WI38 (cell line): ENCODE measurements at regions not wholly inside any gene's neighbourhood (a gene's known extent, or its start where the extent isn't known, plus 50 kb on each side); places are given as distances from the start of the nearest gene placed in this dataset.

Experiments
- H3K4me3 ChIP-seq: 2 replicates; pipeline ENCODE4 v1.5.1; 2011; ENCODE audit warnings: low read depth, mild to moderate bottlenecking, control low read depth, low read length
- TF ChIP-seq, protein P1 (sequence below): IDR thresholded peaks from 2 replicates; pipeline ENCODE4 v1.5.1; 2012; ENCODE audit warnings: low read depth, mild to moderate bottlenecking, control low read depth, low read length

DNA sequence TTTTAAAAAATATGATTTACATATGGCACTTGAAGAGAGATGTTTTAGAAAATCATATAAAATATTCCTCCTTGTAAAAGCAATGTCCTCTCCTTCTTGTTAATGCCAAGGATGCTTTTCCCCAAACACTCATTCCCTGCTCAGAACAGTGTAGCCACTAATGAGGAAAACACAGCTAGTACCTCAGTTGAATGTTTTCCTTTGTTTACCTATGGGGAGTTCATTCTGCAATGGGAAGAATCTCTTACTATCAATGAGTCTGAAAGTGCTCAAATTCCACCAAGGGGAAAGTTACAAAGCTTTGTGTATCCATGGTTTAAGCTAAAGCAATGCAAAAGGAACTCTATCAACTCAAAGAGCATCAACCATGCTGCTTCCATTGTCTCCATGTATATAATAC is 221.9 kb upstream of the ADGRL2 start:
- TF ChIP-seq, protein P1, sequence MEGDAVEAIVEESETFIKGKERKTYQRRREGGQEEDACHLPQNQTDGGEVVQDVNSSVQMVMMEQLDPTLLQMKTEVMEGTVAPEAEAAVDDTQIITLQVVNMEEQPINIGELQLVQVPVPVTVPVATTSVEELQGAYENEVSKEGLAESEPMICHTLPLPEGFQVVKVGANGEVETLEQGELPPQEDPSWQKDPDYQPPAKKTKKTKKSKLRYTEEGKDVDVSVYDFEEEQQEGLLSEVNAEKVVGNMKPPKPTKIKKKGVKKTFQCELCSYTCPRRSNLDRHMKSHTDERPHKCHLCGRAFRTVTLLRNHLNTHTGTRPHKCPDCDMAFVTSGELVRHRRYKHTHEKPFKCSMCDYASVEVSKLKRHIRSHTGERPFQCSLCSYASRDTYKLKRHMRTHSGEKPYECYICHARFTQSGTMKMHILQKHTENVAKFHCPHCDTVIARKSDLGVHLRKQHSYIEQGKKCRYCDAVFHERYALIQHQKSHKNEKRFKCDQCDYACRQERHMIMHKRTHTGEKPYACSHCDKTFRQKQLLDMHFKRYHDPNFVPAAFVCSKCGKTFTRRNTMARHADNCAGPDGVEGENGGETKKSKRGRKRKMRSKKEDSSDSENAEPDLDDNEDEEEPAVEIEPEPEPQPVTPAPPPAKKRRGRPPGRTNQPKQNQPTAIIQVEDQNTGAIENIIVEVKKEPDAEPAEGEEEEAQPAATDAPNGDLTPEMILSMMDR = no peak

DNA sequence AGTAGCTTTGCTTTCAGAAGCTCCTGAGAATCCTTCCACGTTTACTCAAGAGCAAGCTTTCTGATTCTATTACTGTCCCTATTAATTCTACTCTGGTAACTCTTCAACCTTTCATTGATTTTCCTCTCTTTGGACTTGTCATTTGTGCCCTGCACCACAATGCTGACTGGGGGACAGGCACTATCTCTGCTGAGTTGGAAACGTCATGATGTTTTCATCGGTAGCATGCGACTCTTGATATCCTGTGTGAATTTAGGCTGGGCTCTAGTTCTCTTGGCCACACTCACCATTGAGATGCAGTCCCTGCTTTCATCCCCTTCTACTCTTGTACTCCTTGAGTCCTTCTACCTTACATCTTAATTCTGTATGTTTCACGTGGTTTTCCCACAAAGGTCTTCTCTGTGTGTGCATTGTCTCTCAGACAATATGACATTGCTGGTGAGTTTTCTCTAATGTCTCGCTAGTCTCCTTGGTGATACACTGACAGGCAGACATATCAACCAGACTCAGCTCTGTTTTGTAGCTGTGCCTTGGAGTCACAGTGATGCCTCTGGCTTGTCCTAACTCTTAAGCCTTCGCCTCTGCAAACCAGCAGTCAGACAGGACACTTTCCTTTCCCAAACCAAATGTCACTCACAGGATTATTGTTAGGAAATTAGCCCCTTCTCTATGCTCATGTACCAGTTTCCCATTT is 223.6 kb upstream of the ADGRL2 start:
- TF ChIP-seq, protein P1 = no peak
- no peak overlapping the region for H3K4me3 ChIP-seq

More for the DNA sequence above, 221.9 kb upstream of the ADGRL2 start:
- H3K4me3 ChIP-seq = no peak overlapping the region

DNA sequence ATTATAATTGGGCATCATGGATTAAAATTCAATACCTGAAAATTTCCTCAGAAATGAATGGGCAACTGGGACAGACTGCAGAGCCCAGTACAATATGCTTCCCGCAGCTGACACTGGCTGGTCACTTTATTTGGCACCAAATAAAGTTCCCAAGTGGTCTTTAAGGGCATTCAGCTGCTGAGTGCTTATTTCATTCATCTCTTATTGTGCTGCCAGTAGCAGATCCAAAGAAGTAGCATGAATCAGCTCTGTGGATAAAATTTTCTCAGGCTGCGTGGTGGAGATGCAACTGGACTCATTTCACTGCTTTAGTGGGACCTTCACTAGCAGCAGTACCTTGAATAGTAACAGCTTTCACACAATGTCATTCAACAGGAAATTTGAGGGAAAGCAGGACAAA is 226.3 kb upstream of the ADGRL2 start:
- TF ChIP-seq, protein P1 = no peak
- H3K4me3 ChIP-seq = no peak overlapping the region

DNA sequence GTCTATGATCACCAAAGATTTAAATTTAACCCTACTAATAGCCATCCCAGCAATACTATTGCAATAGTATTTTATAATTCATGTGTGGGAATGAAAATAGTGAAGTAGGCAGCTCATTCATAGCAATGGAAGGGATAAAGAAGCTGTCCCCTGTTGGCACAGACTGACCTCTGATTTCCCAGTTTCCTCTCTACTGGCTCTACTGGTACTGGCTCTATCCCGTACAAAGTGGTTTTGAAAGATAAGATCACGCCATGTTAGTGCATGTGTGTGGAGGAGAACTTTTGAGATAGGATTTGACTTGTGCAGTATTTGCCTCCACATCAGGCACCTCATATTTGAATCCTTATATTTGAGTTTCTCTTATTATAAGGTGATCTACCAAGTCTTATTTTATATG is 227.3 kb upstream of the ADGRL2 start:
- TF ChIP-seq, protein P1 = no peak
- H3K4me3 ChIP-seq = no peak overlapping the region

DNA sequence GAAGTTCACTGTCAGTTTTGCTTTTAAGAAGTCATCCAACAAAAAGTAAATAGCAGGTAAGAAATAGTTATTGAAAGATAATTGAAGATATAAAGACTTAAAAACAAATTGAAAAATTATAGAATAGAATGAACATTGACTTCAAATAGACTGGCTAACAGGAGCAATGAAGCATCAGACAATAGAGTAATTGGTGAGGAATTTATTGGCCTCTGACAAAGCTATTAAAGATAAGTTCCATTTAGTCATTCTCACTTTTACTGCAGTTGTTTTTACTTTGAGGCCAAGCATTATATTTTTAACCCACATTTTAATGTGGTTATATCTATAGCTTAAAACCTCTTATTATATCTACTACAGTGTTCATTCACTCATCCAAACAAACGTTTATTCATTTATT is 228.8 kb upstream of the ADGRL2 start:
- TF ChIP-seq, protein P1 = no peak
- H3K4me3 ChIP-seq = no peak overlapping the region

DNA sequence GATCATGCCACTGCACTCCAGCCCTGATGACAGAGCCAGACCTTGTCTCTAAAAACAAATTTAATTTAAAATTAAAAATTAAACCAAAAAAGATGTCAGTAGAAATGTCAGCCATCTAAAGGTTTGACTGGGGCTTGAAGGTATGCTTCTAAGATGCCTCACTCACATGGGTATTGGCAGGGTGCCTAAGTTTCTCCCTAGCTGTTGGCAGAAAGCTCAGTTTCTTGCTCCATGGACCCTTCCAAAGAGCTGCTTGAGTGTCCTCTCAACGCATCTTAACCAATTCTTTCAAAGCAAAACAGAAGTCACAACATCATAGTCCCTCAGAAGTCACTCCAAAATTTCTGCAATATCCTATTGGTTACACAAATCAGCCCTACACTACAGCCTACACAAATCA is 231.0 kb upstream of the ADGRL2 start:
- no peak overlapping the region for H3K4me3 ChIP-seq
- TF ChIP-seq, protein P1 = no peak

DNA sequence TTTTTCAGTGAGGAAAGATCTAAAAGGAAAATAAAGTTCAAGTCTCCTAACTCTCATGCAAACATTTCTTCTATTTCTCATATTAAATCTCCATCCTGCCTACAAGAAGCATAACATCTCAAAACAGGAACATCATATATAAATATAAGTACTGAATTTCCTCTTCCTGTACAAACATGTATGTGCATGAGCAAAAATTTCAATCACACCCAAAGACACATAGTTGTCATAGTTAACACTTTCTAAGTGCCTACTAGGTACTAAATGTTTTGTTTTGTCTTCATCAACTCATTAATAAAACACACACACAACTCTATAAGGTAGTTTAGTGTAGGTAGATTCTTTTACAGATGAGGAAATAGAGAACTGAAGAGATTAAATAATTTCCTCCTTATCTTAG is 237.1 kb upstream of the ADGRL2 start:
- TF ChIP-seq, protein P1 = no peak
- H3K4me3 ChIP-seq = no peak overlapping the region
